COR-L47 (cell line): ENCODE measurements at regions not wholly inside any gene's neighbourhood (a gene's known extent, or its start where the extent isn't known, plus 50 kb on each side); places are given as distances from the start of the nearest gene placed in this dataset.
"Not testable (repeated sequence)": the region's sequence is repeated elsewhere in the genome, so short reads cannot be mapped to it uniquely, and the experiment has no call there.

Experiments
- DNase-seq: peaks from one replicate; lab custom pipeline; 2025; lab: John Stamatoyannopoulos, UW

DNA sequence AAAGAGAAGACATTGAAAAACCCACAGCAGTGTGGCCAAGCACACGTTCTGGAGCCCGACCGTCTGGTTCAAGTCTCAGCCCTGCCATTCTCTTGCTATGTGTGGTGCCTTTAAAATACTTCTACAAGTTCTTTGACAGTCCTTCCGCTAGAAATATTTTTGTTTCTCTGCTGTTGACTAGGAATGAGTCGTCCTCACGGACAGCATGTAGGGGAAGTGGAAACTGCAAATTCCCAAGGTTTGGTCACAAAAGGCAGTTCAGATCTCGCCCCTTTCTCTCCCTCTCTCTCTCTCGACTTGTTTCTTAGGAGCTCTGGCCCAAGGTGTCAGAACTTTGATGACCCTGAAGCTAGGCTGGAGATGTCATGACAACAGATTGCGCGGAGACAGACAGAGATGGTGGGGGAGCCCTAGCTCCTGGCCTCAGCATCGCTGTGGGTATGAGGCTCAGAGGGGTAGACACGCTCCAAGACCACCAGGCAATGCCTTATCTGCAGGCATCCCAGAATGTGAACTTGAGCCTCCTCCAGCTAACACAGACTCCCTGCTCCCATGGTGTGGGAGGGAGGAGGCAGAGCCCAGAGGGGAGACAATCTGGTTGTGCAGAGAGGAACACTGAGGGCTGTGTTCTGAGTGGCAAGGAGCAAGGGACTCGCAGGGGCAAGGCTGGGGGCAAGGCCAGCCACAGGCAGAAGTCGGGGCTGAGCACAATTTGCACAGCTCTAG, 368.9 kb upstream of the SULF2 start:
- DNase-seq = no peak

DNA sequence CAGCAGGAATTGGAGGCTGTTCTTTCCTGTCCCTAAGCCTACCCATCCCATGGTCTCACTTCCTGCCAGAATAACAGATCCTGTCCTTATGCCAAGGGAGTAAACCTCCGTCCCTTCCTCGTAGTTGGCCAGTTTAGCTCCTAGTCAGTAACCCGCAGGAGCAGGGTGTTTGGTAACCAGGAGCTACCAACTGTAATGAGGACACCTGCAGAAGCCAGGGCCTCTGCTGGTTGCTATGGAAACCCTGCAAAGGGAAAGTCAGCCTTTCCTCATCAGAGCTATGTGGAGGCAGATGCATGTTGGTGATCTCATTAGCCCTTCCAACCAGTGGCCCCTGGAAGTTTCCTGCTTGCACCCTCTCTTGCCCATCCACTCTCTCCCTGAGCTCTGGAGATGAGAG, 368.2 kb upstream of the SULF2 start:
- DNase-seq = peak; percentile 12

DNA sequence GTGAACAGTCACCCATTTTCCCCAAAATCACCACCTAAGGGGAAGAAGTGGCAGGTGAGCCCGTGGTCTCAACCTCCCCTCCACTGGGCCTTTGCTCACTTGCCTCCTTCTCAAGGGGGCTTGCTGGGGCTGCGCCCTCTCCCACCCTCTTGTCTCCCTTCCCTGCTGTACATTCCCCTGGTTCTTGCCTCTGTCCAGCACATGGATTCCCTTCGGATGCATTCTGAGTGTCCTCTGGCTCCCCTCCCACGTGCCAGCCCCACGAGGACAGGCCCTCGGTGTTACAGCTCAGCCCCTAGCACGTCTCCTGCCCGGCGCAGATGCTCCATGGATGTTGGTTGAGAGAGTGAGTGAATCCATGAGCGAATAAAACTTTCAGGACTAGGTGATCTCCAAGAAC, 367.8 kb upstream of the SULF2 start:
- DNase-seq = no peak

DNA sequence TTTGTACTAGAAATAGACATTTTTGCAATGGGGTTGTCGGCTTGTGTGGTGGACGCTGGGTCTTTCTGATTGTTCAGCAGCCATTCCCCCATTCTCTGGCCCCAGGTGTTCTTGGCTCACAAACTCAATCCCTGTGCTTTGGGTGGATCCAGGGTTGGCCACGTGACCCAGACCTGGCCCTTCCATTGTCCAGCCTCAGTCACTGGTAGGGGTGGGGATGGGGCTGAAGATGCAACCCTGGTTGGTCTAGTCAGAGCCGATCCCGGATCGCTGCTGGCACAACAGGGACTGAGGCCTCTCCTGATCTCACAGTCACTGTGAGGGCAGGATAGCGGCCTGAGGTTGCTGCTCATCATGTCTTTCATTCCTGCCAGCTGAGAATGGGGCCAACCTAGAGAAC, 365.3 kb upstream of the SULF2 start:
- DNase-seq = no peak

DNA sequence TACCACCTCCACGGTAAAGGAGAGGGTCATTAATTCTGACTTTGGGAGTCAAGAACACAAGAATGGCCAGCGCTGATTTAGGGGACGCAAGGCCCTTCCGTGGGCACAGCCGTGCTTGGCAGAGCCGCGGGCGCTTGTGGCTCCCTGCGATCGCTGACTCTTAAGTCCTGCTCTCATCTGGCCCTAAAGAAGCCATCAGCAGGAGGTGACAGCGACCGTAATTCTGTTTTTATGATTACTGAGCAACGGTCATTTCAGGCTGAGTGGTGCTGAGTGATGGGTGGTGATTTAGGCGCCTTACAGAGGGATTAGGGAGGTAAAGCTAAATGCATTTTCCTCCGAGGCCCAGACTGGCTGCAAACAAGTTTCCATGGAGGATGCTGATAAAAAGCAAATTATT, 364.6 kb upstream of the SULF2 start:
- DNase-seq = no peak

DNA sequence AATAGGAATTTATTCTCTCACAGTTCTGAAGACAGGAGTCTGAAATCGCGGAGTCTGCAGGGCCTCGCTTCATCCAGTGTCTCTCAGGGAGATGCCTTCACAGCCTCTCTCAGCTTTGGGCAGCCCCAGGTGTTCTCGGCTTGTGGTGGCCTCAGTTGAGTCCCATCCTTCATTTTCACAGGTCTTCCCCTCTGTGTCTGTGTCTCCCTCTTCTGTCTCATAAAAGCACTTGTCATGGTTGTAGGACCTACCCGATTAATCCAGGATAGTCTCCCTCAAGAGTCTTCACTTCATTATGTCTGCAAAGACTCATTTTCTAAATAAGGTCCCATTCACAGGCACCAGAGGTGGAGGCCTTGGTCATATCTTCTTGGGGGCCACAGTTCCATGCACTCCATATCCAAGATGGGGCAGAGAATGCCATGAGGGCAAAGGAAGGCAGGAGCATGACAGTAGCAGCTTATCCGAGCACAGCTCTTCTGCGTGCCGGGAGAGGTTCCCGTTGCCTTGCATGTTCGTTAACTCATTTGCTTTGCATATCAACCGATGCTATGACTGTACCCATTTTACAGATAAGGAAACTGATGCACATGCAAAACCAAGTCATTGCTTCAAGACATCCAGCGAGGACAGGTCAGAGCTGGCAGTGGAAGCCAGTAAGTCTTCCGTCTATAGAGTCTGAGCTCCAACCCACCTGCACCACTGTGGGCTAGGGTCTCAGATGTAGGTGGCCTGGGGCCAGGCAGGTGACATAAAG, 363.8 kb upstream of the SULF2 start:
- DNase-seq = no peak

DNA sequence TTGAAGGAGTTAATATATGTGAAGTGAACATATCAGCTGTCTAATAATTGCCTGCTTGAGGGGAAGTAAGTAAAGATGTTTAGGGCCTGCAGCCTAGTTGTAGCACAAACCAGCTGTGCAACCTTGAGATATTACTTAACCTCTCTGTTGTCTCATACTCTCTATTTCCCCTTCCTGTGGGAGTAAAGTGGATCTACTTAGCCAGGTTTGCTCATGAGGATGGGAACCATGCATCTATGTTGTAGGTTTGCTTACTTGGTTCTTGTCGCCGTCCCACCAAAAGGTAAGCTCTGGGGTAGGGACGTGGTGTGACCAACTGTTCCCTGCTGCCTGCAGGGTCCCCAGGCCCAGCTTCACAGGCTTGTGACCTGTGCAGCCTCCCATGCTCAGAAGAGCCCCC, 362.7 kb upstream of the SULF2 start:
- no peak for DNase-seq

DNA sequence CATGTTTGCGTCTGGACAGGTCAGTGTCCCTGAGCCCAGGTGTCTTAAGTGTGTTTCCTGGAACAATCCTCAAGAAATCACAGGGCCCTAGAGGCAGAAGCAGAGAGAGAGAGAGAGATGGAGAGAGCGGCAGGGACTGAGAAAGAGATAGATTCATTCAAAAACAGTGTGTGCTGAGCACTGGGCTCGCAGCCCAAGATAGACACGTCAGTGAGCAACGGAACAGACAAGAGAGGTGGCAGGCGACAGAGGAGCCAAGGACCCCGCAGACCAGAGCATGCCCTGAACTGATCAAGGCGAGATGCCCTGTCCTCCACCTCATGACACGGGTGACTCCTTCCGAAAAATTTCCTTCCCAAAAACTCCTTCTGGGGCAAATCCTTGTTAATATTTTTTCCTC, 362.0 kb upstream of the SULF2 start:
- no peak for DNase-seq

DNA sequence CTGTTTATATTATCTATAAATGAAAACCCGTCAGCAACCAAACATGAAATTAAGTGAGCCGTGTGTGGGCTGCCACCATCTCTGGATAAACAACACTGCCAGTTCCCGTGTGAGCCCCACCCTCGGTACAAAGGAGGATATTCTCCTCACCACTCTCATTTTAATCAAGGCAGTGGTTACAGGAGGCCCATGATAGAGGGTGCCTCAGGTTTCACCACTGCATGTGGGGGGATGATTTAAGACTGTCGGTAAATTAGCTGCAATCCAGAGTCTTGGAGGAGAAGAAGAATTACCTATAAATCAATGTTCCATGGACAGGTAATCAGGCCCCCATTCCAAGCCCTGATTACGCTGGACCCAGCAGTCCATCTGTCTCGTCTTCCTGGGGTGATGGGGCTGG, 361.6 kb upstream of the SULF2 start:
- DNase-seq = no peak

DNA sequence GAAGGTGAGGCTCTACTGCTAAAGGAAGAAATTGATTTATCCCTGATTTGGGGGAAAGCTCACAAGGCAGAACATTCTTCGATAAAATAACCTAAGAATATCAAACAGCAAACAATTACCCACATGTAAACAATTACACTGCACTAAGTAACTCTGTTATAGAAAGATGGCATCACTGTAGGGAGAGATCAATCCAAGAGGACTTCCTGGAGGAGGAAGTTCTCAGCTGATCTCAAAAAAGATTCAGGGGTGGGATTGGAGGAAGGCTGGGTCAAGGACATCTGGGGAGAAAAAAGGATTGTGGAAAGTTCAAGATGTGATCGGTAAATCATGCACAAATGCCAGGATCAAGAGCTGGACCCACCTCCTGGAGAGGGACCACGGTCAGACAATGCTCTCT, 361.0 kb upstream of the SULF2 start:
- no peak for DNase-seq

DNA sequence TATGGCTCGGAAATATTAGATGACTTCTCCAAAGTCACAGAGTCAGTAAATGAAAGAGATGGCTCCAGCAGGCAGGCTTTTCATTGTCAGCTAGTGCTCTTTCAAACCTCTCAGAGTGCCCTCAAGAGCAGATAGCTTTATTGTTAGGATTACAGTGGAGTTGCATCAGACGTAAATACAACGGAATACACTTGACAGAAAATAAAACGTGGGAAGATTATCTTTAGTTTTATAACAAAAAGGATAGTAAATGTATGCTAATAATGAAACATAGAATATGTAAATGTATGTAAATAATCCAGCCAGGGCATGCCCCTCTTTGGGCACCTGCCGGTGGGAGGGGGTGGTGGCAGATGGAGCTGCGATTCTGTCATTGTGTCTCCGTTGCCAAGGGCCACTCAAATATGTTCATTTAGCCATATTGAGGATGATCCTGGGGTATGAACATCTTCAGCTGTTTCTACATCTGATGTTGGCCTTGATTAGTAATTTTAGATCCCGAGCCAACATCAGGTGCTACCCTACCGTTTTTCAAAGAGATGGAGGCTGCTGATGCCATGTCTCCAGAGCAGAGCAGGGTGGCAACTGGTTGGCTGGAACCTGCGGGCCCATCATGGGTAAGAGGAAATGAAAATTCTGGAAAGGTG, 358.3 kb upstream of the SULF2 start:
- DNase-seq = no peak

DNA sequence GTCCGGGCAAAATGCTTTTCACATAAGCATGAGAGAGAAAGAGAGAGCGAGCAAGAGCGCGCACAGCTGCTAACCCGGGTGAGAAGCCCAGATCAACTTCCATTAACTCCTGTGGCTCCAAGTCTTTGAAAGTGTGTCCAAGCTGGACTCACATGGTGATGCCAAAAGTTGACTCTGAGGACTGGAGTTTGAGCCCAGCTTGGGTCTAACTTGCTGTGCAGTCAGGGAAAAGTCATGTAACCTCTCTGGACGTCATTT, 357.2 kb upstream of the SULF2 start:
- DNase-seq = no peak

DNA sequence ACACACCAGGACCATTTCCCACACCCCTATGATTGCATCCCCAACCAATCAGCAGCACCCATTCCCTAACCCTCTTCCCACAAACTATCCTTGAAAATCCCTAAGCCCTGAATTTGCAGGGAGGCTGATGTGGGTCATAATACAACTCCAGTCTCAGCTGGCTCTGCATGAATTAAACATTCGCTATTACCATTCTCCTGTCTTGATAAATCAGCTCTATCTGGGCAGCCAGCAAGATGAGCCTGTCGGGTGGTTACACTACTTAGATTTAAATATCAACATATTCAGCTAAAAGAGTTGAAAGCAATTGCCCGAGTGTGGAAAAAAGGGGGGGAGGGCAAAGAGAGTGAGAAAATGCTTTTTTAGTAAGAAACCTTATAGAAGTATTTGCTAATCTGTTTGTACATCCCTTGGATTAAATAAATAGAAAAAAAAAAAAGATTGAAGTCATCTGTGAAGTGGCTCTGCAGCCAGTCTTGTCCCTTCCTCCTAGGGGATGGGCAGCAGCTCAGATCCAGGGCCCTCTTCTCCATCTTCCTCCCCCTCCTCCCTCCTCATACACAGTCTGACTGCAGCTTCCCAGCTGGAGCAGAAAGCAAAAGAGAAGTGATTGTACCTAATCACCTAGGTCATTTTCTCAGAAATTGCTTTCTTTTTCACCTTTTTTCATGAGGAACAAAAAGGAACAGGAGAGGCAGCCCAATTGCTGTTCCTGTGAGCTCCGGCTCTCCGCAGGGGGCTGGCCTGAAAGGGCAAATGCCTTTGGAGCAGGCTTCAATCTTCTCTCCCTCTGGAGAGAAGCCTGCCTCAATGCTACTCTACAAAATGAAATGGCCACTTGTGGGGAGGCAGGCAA, 356.6 kb upstream of the SULF2 start:
- DNase-seq = no peak

DNA sequence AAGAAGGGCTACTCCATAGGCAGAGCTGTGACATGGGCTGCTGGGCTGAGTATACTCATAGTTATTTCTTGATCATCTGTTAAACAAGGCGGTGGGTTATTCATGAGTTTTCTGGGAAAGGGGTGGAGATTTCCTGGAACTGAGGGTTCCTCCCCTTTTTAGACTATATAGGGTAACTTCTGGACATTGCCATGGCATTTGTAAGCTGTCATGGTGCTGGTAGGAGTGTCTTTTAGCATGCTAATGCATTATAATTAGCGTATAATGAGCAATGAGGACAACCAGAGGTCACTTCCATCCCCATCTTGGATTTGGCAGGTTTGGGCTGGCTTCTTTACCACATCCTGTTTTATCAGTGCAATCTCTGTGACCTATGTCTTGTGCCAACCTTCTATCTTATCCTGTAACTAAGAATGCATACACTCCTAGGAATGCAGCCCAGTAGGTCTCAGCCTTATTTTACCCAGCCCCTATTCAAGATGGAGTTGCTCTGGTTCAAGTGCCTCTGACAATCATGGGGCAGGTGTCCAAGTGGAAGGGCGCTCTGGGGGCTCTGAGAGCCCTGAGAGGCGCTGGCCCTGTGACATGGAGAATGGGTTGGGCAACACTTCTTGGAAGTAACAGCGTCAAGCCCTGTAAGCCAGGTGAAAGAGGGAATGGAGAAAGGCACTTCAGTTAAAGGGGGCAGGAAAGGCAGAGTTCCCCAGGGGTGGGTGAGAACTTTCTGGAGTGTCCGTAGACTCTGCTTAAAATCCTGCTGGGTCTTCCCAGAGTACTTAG, 354.2 kb upstream of the SULF2 start:
- DNase-seq = no peak

DNA sequence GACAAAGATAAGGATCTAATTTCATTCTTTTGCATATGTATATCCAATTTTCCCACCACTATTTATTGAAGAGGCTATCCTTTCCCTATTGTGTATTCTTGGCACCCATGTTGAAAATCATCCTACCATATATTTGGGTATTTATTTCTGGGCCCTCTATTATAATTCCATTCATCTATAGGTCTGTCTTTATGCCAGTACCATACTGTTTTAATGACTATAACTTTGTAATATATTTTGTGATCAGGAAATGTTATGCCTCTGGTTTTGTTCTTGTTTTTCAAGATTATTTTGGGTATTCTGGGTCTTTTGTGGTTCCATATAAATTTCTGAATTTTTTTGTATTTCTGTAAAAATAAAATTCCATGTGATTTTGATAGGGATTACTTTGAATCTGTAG, 347.6 kb upstream of the SULF2 start:
- no peak for DNase-seq

DNA sequence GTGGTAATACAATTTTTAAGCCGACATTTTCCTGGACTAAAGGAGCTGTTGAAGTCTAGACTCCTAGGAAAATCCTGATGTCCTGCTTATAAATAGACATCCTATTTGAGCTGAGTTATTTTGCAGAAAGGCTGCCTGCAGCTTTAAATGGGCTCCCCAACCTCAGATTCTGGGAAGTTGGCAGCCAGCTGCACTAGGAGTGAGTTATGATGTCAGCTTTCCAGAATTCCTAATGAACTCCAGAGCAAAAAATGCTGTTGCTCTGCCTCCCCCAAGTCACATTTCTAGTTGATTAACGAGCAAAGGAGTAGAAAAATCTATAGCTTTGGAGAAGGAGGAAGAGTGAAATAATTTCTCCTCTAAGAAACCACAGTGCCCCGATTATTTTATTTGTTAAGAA, 346.3 kb upstream of the SULF2 start:
- DNase-seq = no peak

DNA sequence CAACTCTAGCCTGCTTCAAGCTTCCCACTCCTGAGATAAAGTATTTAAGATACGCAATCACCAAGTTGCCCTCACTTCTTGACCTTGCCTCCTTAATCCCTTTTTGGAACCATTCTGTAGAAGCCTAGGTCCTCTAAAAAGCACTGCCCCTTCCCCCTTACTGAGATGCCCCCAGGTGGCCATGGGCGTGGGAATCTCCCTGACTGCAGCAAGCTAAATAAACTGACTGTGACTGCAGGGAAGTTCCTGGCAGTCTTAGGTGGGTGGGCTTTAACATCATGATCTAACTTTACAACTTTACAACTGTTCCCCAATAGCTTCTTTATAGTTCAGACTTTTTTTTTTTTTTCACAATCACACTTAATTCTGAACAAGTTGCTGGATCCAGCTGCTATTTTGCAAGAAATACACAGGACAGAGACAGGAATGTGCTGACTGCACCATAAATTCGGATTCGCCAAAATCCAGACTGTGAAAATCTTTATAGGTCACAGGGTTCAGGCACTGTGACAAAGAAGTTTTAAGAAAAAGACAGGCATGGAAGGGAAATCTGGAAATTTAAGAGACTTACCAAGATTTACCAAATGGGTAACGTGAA, 344.2 kb upstream of the SULF2 start:
- no peak for DNase-seq

DNA sequence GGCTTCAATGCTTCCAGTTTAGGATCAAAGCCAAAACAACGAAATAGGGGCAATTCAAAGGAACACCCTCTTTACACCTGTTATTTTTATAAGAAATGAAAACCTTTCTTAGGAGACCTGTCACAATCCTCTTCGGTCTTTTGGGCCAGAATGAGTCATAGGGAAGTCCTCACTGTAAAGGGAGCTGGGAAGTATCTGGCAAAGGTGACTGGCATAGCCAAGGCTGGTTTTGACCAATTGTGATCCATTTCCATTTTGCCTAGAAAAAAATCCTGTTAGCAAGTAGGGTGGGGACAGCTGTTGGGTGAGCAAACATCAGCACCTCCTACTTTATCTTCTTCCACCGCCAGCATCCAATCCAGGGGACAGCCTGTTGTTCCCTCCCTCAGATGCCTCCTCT, 343.2 kb upstream of the SULF2 start:
- DNase-seq = no peak

DNA sequence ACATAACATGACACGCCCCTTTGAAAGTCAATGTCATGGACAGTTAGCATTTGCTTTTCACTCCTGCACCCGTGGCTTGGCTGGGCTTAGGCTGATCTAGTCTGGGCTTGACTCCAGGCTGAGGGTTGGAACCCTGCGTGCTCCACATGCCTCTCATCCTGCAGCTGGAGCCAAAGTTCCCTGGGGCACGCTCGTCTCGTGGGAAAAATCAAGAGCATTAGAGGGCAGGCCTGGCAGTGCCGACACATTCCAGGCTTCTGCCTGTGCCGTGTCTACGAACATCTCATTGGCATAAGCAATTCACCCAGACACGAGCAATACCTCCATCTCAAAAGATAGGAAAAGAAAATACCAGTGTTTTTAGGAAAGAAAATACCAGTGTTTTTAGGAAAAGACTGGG, 342.7 kb upstream of the SULF2 start:
- not testable (repeated sequence) for DNase-seq

DNA sequence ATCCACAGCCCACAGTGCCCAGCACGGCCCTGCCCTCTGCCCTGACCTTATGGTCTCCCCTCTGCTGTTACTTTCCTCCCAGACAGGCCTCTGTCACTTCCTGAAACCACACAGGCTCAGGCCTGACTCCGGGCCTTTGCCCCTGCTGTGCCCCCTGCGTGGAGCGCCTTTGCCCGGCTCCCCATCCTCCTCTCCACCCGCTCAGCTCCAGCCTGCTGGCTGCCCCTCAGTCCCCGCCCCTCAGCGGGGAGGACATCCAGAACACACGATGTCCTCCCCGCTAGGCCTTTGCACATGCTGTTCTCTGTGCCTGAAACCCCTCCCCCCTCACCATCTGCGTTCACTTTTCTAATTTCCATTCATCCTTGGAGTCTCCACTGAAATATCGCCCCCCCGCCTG, 341.9 kb upstream of the SULF2 start:
- DNase-seq = not testable (repeated sequence)

DNA sequence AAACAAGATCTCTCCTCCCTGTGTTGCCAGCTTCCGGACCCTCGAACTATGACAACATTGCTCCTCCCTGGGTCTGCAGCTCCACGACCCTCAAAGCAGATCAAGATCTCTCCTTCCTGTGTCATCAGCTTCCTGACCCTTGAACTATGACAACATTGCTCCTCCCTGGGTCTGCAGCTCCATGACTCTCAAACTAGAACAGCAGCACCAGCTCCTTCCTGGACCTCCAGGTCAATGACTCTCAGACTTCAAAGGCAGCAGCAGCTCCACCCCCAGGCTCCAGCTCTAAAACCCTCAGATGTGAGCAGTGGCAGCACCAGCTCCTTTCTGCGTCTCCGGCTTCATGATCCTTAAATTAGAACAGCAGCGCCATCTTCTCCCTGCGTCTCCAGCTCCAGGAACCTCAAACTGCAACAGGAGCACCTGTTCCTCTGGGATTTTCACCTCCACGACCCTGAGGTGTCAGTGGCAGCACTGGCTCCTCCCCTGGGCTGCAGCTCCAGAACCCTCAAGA, 341.0 kb upstream of the SULF2 start:
- DNase-seq = no peak
